Esophagus squamous epithelium (tissue), 4 donors: ENCODE measurements at regions not wholly inside any gene's neighbourhood (a gene's known extent, or its start where the extent isn't known, plus 50 kb on each side); places are given as distances from the start of the nearest gene placed in this dataset.

ENCODE experiments used
- CTCF ChIP-seq, 6 experiments: fragments of 450-650 bp in 4 of 6; fragments of 200-600 bp in 2 of 6; sonication (generic) in 2 of 6; IDR thresholded peaks; one replicate each; pipeline ENCODE4 v1.5.1; 2016 to 2019; ENCODE audit warnings: antibody characterized with exemption in 6 of 6, mild to moderate bottlenecking in 4 of 6, moderate library complexity in 4 of 6
- POLR2A ChIP-seq, 4 donors: fragments of 450-650 bp; IDR thresholded peaks; one replicate each; pipeline ENCODE4 v1.6.1; 2017; ENCODE audit warnings: antibody characterized with exemption in 4 of 4, mild to moderate bottlenecking in 4 of 4, moderate library complexity in 3 of 4

- TF ChIP-seq CTCF (IDR thresholded peaks at IDR 0.05) (no peak), POLR2A (IDR thresholded peaks at IDR 0.05) (no peak)
Measured at GRCh38 chr16:55040366-55041086, 109.9 kb downstream of the IRX5 start.
